K562 (cell line): ENCODE measurements at regions not wholly inside any gene's neighbourhood (a gene's known extent, or its start where the extent isn't known, plus 50 kb on each side); places are given as distances from the start of the nearest gene placed in this dataset.

ENCODE experiments used
- EZH2 ChIP-seq: IDR thresholded peaks from 2 replicates; pipeline ENCODE4 v1.6.1; 2012; ENCODE audit warnings: low read depth, mild to moderate bottlenecking, inconsistent platforms, low read length, borderline replicate concordance
- ZZZ3 ChIP-seq: fragments of 450-650 bp; IDR thresholded peaks from 2 replicates; pipeline ENCODE4 v1.6.1; 2016; ENCODE audit warnings: antibody characterized with exemption, mild to moderate bottlenecking, moderate library complexity
- TF ChIP-seq, protein P1 (sequence below), 2 experiments: fragments of 450-650 bp; formaldehyde crosslinking in 1 of 2; IDR thresholded peaks; 2 replicates each; pipeline versions ENCODE4 v1.4.0 to v1.6.1; 2014 to 2020; ENCODE audit warnings: mild to moderate bottlenecking in 2 of 2, borderline replicate concordance in 1 of 2, low read depth in 1 of 2
- TF ChIP-seq, protein P2 (sequence below): fragments of 450-650 bp; formaldehyde crosslinking; IDR thresholded peaks from 2 replicates; pipeline ENCODE4 v1.4.0; 2022; ENCODE audit warnings: mild to moderate bottlenecking, moderate library complexity

DNA sequence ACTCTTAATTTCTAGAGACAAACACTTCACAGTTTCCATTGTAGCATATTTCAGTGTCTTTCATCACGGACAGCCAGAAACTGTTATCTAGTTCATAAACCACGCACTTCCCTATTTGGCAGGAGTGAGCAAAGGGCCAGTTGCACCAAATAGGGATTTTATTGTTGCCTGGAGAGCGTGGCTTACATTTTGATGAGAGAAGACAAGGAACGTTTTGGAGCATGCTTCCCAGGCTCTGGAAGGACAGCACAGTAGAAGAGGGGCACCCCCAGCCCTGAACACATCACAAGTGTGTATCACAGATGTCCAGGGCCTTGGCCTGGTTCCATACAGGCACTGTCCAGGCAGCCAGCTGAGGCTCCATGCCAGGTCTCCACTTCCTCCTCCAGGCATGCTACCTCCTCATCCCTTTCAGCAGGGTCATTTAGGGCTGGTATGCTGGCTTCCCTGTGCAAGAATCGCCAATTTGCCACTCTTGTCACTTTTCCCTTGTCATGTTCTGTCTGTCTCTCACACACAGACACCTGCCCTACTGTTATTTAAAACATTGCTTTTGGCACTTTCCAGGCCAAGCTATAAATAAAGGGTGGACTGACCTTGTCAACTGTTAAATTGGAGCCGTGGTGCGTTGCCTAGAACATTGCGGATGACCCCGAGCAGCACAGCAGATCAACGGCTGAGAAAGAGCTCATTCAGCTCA is 235.0 kb upstream of the GMDS start:
- TF ChIP-seq, protein P1, sequence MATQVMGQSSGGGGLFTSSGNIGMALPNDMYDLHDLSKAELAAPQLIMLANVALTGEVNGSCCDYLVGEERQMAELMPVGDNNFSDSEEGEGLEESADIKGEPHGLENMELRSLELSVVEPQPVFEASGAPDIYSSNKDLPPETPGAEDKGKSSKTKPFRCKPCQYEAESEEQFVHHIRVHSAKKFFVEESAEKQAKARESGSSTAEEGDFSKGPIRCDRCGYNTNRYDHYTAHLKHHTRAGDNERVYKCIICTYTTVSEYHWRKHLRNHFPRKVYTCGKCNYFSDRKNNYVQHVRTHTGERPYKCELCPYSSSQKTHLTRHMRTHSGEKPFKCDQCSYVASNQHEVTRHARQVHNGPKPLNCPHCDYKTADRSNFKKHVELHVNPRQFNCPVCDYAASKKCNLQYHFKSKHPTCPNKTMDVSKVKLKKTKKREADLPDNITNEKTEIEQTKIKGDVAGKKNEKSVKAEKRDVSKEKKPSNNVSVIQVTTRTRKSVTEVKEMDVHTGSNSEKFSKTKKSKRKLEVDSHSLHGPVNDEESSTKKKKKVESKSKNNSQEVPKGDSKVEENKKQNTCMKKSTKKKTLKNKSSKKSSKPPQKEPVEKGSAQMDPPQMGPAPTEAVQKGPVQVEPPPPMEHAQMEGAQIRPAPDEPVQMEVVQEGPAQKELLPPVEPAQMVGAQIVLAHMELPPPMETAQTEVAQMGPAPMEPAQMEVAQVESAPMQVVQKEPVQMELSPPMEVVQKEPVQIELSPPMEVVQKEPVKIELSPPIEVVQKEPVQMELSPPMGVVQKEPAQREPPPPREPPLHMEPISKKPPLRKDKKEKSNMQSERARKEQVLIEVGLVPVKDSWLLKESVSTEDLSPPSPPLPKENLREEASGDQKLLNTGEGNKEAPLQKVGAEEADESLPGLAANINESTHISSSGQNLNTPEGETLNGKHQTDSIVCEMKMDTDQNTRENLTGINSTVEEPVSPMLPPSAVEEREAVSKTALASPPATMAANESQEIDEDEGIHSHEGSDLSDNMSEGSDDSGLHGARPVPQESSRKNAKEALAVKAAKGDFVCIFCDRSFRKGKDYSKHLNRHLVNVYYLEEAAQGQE (IDR thresholded peaks at IDR 0.05; ENCODE audit: borderline replicate concordance): no peak
- TF ChIP-seq, protein P1 (CRISPR knock-in tag; IDR thresholded peaks at IDR 0.05; ENCODE audit: low read depth): no peak
- no peak for TF ChIP-seq EZH2
- TF ChIP-seq, protein P2, sequence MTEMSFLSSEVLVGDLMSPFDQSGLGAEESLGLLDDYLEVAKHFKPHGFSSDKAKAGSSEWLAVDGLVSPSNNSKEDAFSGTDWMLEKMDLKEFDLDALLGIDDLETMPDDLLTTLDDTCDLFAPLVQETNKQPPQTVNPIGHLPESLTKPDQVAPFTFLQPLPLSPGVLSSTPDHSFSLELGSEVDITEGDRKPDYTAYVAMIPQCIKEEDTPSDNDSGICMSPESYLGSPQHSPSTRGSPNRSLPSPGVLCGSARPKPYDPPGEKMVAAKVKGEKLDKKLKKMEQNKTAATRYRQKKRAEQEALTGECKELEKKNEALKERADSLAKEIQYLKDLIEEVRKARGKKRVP (CRISPR knock-in tag): peak; percentile 93
- TF ChIP-seq ZZZ3: no peak
